DND-41 (cell line): ENCODE measurements at regions not wholly inside any gene's neighbourhood (a gene's known extent, or its start where the extent isn't known, plus 50 kb on each side); places are given as distances from the start of the nearest gene placed in this dataset.

Experiments used
- ATAC-seq: fragments of 200-7000 bp; cut with Tn5 transposase; 3 replicates; pipeline ENCODE4 v1.9.1; 2021; ENCODE audit warnings: low read depth; ENCODE audit not compliant: insufficient read depth
- DNase-seq: peaks from one replicate; pipeline ENCODE4 v3.0.0-alpha.2; 2020
- H2AFZ ChIP-seq: 2 replicates; pipeline ENCODE4 v1.6.0; 2012; ENCODE audit warnings: low read depth, low read length
- H3K27ac ChIP-seq: 2 replicates; pipeline ENCODE4 v1.5.1; 2012; ENCODE audit warnings: low read length, inconsistent platforms
- H3K27me3 ChIP-seq: fragments of 200-600 bp; sonication (generic); 2 replicates; pipeline ENCODE4 v1.6.0; 2012; ENCODE audit warnings: low read length, mild to moderate bottlenecking, inconsistent platforms; ENCODE audit not compliant: insufficient read depth, poor library complexity
- H3K36me3 ChIP-seq: 2 replicates; pipeline ENCODE4 v1.5.1; 2012; ENCODE audit warnings: low read length, inconsistent platforms; ENCODE audit not compliant: insufficient read depth
- H3K4me1 ChIP-seq: 2 replicates; pipeline ENCODE4 v1.5.1; 2012; ENCODE audit warnings: mild to moderate bottlenecking, low read length; ENCODE audit not compliant: insufficient read depth
- H3K4me2 ChIP-seq: 2 replicates; pipeline ENCODE4 v1.6.0; 2012; ENCODE audit warnings: mild to moderate bottlenecking, moderate library complexity, low read length, inconsistent platforms; ENCODE audit not compliant: insufficient read depth
- H3K4me3 ChIP-seq, 2 experiments: fragments of 200-600 bp in 1 of 2; shearing (Covaris generic) in 1 of 2; 2 replicates each; pipeline ENCODE4 v1.5.1; 2012 to 2016; ENCODE audit warnings: inconsistent platforms in 2 of 2, low read length in 2 of 2, mild to moderate bottlenecking in 2 of 2, low read depth in 1 of 2, moderate library complexity in 1 of 2
- H3K79me2 ChIP-seq: 2 replicates; pipeline ENCODE4 v1.6.0; 2012; ENCODE audit warnings: low read length, inconsistent platforms; ENCODE audit not compliant: insufficient read depth
- H3K9ac ChIP-seq: 2 replicates; pipeline ENCODE4 v1.6.0; 2012; ENCODE audit warnings: low read depth, mild to moderate bottlenecking, inconsistent platforms, low read length, moderate library complexity
- H3K9me3 ChIP-seq: 2 replicates; pipeline ENCODE4 v1.5.1; 2012; ENCODE audit warnings: low read length, moderate library complexity, mild to moderate bottlenecking, inconsistent platforms; ENCODE audit not compliant: insufficient read depth, severe bottlenecking
- H4K20me1 ChIP-seq: 2 replicates; pipeline ENCODE4 v1.6.0; 2012; ENCODE audit warnings: low read length; ENCODE audit not compliant: insufficient read depth
- CTCF ChIP-seq: IDR thresholded peaks from 2 replicates; pipeline ENCODE4 v1.5.1; 2012; ENCODE audit warnings: borderline replicate concordance, low read length, moderate library complexity, mild to moderate bottlenecking; ENCODE audit not compliant: poor library complexity, severe bottlenecking; ENCODE audit errors: extremely low read depth
- EZH2 ChIP-seq: IDR thresholded peaks from 3 replicates; pipeline ENCODE4 v1.6.1; 2012; ENCODE audit warnings: borderline replicate concordance, low read depth, mild to moderate bottlenecking, moderate library complexity, low read length, inconsistent platforms; ENCODE audit not compliant: severe bottlenecking

GRCh38 chr6:166862978-166863530, 93.3 kb downstream of the RNASET2 start:
- Histone ChIP-seq H3K4me2 (peak overlapping the region; percentile 64; the same call in 1 of the 2 replicates), H3K4me1 (peaks cover 10% of the 10 kb centered on the region; the same call in 1 of the 2 replicates), H3K4me3 (no peak overlapping the region), H3K36me3 (no peaks in the 10 kb centered on the region), H2AFZ (no peak overlapping the region; the same call in 1 of the 2 replicates), H3K27me3 (peaks cover 27% of the 10 kb centered on the region), H3K79me2 (no peaks in the 10 kb centered on the region), H3K27ac (no peak overlapping the region), H3K9ac (no peak overlapping the region; the same call in 1 of the 2 replicates), H4K20me1 (no peaks in the 10 kb centered on the region), H3K9me3 (no peaks in the 10 kb centered on the region)
- ATAC-seq (no peak), DNase-seq (no peak)
- TF ChIP-seq EZH2 (peak; percentile 16), CTCF (no peak)

GRCh38 chr6:166862287-166862977, 93.9 kb downstream of the RNASET2 start:
- ATAC-seq (peak; percentile 83), DNase-seq (peak; percentile 29)
- no peaks in the 10 kb centered on the region for H3K36me3 ChIP-seq
- H3K27me3 ChIP-seq, result peaks cover 27% of the 10 kb centered on the region
- no peaks in the 10 kb centered on the region for H3K79me2 ChIP-seq
- peak overlapping the region; percentile 15; the same call in 1 of the 2 replicates for H3K9ac ChIP-seq
- peak overlapping the region; percentile 64 for H3K4me2 ChIP-seq
- no peaks in the 10 kb centered on the region for H4K20me1 ChIP-seq
- no peak overlapping the region; the same call in 1 of the 2 replicates for H2AFZ ChIP-seq
- peak overlapping the region in 1 of 2 experiments; percentile 42; a peak in 2 of 4 replicates for H3K4me3 ChIP-seq
- TF ChIP-seq EZH2 (peak; percentile 16), CTCF (no peak)
- H3K27ac ChIP-seq, result no peak overlapping the region
- no peaks in the 10 kb centered on the region for H3K9me3 ChIP-seq
- peaks cover 10% of the 10 kb centered on the region; the same call in 1 of the 2 replicates for H3K4me1 ChIP-seq

- Histone ChIP-seq H3K27me3 (peaks cover 27% of the 10 kb centered on the region), H3K9me3 (no peaks in the 10 kb centered on the region), H3K36me3 (no peaks in the 10 kb centered on the region), H3K27ac (no peak overlapping the region), H3K79me2 (no peaks in the 10 kb centered on the region), H3K4me1 (peaks cover 10% of the 10 kb centered on the region; the same call in 1 of the 2 replicates), H4K20me1 (no peaks in the 10 kb centered on the region), H2AFZ (no peak overlapping the region), H3K4me2 (peak overlapping the region; percentile 64), H3K4me3 (peak overlapping the region in 1 of 2 experiments; percentile 42; a peak in 2 of 4 replicates), H3K9ac (peak overlapping the region; percentile 15; the same call in 1 of the 2 replicates)
- no peak for TF ChIP-seq CTCF
- no peak for TF ChIP-seq EZH2
- ATAC-seq, result no peak
- no peak for DNase-seq
These were observed 94.4 kb downstream of the RNASET2 start for GRCh38 chr6:166861961-166862286.
